ENCODE measurements at regions not wholly inside any gene's neighbourhood (a gene's known extent, or its start where the extent isn't known, plus 50 kb on each side); places are given as distances from the start of the nearest gene placed in this dataset.

GRCh38 chr2:65576278-65576677, 143.9 kb upstream of the SPRED2 start:
- TF ChIP-seq, protein P1, sequence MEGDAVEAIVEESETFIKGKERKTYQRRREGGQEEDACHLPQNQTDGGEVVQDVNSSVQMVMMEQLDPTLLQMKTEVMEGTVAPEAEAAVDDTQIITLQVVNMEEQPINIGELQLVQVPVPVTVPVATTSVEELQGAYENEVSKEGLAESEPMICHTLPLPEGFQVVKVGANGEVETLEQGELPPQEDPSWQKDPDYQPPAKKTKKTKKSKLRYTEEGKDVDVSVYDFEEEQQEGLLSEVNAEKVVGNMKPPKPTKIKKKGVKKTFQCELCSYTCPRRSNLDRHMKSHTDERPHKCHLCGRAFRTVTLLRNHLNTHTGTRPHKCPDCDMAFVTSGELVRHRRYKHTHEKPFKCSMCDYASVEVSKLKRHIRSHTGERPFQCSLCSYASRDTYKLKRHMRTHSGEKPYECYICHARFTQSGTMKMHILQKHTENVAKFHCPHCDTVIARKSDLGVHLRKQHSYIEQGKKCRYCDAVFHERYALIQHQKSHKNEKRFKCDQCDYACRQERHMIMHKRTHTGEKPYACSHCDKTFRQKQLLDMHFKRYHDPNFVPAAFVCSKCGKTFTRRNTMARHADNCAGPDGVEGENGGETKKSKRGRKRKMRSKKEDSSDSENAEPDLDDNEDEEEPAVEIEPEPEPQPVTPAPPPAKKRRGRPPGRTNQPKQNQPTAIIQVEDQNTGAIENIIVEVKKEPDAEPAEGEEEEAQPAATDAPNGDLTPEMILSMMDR (IDR thresholded peaks at IDR 0.05): no peak
- no peak for TF ChIP-seq POLR2A (IDR thresholded peaks at IDR 0.05)

Data from gastroesophageal sphincter (tissue), 3 donors.